ENCODE measurements at regions not wholly inside any gene's neighbourhood (a gene's known extent, or its start where the extent isn't known, plus 50 kb on each side); places are given as distances from the start of the nearest gene placed in this dataset.
A peak's percentile ranks its signal among the peaks of the same experiment; 100 is the strongest.
"Not testable (repeated sequence)": the region's sequence is repeated elsewhere in the genome, so short reads cannot be mapped to it uniquely, and the experiment has no call there.

DNA sequence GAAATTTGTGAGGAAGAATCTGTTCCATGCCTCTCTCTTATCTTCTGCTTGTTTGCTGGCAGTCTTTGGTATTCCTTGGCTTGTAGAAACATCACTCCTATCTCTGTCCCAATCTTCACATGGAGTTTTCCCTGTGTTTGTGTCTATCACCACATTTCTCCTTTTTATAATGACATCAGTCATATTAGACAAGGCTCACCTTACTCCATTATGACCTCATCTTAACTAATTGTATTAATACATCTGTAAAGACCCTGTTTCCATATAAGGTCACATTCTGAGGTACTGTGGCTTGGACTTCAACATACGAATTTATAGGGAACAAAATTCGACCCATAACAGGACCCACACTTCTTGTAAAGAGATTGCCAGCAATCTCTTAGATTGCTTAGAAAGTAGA, 72.3 kb upstream of the POGK start:
- no peak overlapping the region for H3K9ac ChIP-seq (ENCODE audit: extremely low read depth, insufficient read length, low read length)
- no peak overlapping the region for H3T11ph ChIP-seq (ENCODE audit: low read length)
- H2BK120ac ChIP-seq (ENCODE audit: low read depth, low read length, poor library complexity, severe bottlenecking), result no peak overlapping the region
- TF ChIP-seq, protein P1, sequence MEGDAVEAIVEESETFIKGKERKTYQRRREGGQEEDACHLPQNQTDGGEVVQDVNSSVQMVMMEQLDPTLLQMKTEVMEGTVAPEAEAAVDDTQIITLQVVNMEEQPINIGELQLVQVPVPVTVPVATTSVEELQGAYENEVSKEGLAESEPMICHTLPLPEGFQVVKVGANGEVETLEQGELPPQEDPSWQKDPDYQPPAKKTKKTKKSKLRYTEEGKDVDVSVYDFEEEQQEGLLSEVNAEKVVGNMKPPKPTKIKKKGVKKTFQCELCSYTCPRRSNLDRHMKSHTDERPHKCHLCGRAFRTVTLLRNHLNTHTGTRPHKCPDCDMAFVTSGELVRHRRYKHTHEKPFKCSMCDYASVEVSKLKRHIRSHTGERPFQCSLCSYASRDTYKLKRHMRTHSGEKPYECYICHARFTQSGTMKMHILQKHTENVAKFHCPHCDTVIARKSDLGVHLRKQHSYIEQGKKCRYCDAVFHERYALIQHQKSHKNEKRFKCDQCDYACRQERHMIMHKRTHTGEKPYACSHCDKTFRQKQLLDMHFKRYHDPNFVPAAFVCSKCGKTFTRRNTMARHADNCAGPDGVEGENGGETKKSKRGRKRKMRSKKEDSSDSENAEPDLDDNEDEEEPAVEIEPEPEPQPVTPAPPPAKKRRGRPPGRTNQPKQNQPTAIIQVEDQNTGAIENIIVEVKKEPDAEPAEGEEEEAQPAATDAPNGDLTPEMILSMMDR (conservative IDR thresholded peaks at IDR 0.05), result no peak
- Mint-ChIP-seq H3K27me3 (ENCODE audit: low read depth) (no peaks in the 10 kb centered on the region), H3K27ac (no peak overlapping the region), H3K9me3 (peaks cover 0 to 6% of the 10 kb centered on the region in 2 experiments; a peak in 3 of 5 replicates), H3K36me3 (ENCODE audit: insufficient read depth in 1 of 3, low read depth in 3 of 3) (peaks cover 0 to 3% (median 0%) of the 10 kb centered on the region in 3 experiments; a peak in 1 of 7 replicates), H3K4me1 (no peaks in the 10 kb centered on the region), H3K4me3 (no peak overlapping the region)
- no peaks in the 10 kb centered on the region for H3K23me2 ChIP-seq (ENCODE audit: insufficient read length, low read depth, low read length, poor library complexity, severe bottlenecking)
- WGBS (ENCODE audit: extremely low coverage, insufficient read length, low lambda C conversion rate), result no CpG with 5 or more reads among the region's 2 CpGs
- H3K79me1 ChIP-seq (ENCODE audit: insufficient read depth, low read depth, low read length, poor library complexity, severe bottlenecking), result no peaks in the 10 kb centered on the region
- no peak overlapping the region for H3K23ac ChIP-seq (ENCODE audit: insufficient read length, low read depth, low read length)
- no peaks in the 10 kb centered on the region for H4K20me1 ChIP-seq (ENCODE audit: control insufficient read depth, insufficient read depth, insufficient read length)
- no peak for DNase-seq
- no peak overlapping the region for H2BK12ac ChIP-seq (ENCODE audit: insufficient read length, low read depth, low read length)
- no peaks in the 10 kb centered on the region for H3K27me3 ChIP-seq (ENCODE audit: insufficient read depth, low read length)
- H2BK5ac ChIP-seq (ENCODE audit: insufficient read length, low read length), result no peak overlapping the region
- H4K91ac ChIP-seq (ENCODE audit: insufficient read length, low read depth, low read length), result no peak overlapping the region
- no peak overlapping the region for H3K4ac ChIP-seq (ENCODE audit: low read depth, low read length)
- H2AFZ ChIP-seq (ENCODE audit: low read length), result no peak overlapping the region
- H4K5ac ChIP-seq (ENCODE audit: insufficient read length, low read depth, low read length), result no peak overlapping the region
- H2AK5ac ChIP-seq (ENCODE audit: insufficient read length, low read length), result no peak overlapping the region
- 0 out of 2 replicates have a peak, but pooled peaks cover 1% of the 10 kb centered on the region for H3K79me2 ChIP-seq (ENCODE audit: insufficient read depth, low read length)
- no peak overlapping the region for H3K18ac ChIP-seq (ENCODE audit: insufficient read length, low read depth, low read length)
- H3K9me3 ChIP-seq (ENCODE audit: control insufficient read depth, low read depth, low read length), result no peaks in the 10 kb centered on the region
- no peak overlapping the region for H3K56ac ChIP-seq (ENCODE audit: insufficient read length, low read depth, low read length)
- H2BK15ac ChIP-seq (ENCODE audit: low read depth, low read length), result no peak overlapping the region
- H4K8ac ChIP-seq (replicated peaks; ENCODE audit: insufficient read length, low read depth, low read length), result no peak overlapping the region
- no peak overlapping the region for H2BK20ac ChIP-seq (ENCODE audit: low read depth, low read length, poor library complexity, severe bottlenecking)
- no peak overlapping the region for H3K4me2 ChIP-seq (ENCODE audit: insufficient read depth, insufficient read length, low read length)
- H3K27ac ChIP-seq (ENCODE audit: insufficient read length, low read depth, low read length), result no peak overlapping the region
- no peaks in the 10 kb centered on the region for H3K4me1 ChIP-seq (ENCODE audit: insufficient read depth, low read length)
- no peak overlapping the region for H3K14ac ChIP-seq (ENCODE audit: insufficient read depth, low read length)

DNA sequence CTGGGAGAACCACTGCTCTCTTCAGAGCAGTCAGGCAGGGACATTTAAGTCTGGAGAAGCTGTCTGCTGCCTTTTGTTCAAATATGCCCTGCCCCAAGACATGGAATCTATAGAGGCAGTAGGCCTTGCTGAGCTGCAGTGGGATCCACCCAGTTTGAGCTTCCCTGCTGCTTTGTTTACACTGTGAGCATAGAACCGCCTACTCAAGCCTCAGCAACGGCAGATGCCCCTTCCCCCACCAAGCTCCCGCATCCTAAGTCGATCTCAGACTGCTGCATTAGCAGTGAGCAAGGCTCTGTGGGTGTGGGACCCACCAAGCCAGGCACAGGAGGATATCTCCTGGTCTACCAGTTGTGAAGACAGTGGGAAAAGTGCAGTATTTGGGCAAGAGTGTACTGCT, 54.6 kb upstream of the POGK start:
- H2BK5ac ChIP-seq (ENCODE audit: insufficient read length, low read length); H3K9me3 Mint-ChIP-seq; H3K18ac ChIP-seq (ENCODE audit: insufficient read length, low read depth, low read length); H3K56ac ChIP-seq (ENCODE audit: insufficient read length, low read depth, low read length); H3K4me1 ChIP-seq (ENCODE audit: insufficient read depth, low read length); H3K23me2 ChIP-seq (ENCODE audit: insufficient read length, low read depth, low read length, poor library complexity, severe bottlenecking); H2AK5ac ChIP-seq (ENCODE audit: insufficient read length, low read length); H3K9ac ChIP-seq (ENCODE audit: extremely low read depth, insufficient read length, low read length); H3K79me2 ChIP-seq (ENCODE audit: insufficient read depth, low read length); H4K8ac ChIP-seq (replicated peaks; ENCODE audit: insufficient read length, low read depth, low read length); H2BK120ac ChIP-seq (ENCODE audit: low read depth, low read length, poor library complexity, severe bottlenecking); H4K20me1 ChIP-seq (ENCODE audit: control insufficient read depth, insufficient read depth, insufficient read length); H4K91ac ChIP-seq (ENCODE audit: insufficient read length, low read depth, low read length); H4K5ac ChIP-seq (ENCODE audit: insufficient read length, low read depth, low read length); H3T11ph ChIP-seq (ENCODE audit: low read length); H3K4ac ChIP-seq (ENCODE audit: low read depth, low read length); H3K4me2 ChIP-seq (ENCODE audit: insufficient read depth, insufficient read length, low read length); H3K9me3 ChIP-seq (ENCODE audit: control insufficient read depth, low read depth, low read length); H2BK15ac ChIP-seq (ENCODE audit: low read depth, low read length); H2BK20ac ChIP-seq (ENCODE audit: low read depth, low read length, poor library complexity, severe bottlenecking); H3K79me1 ChIP-seq (ENCODE audit: insufficient read depth, low read depth, low read length, poor library complexity, severe bottlenecking); H3K36me3 Mint-ChIP-seq (ENCODE audit: insufficient read depth in 1 of 3, low read depth in 3 of 3); H3K4me3 Mint-ChIP-seq; H3K23ac ChIP-seq (ENCODE audit: insufficient read length, low read depth, low read length); H3K27me3 ChIP-seq (ENCODE audit: insufficient read depth, low read length); H2BK12ac ChIP-seq (ENCODE audit: insufficient read length, low read depth, low read length); H3K27ac ChIP-seq (ENCODE audit: insufficient read length, low read depth, low read length); H3K27me3 Mint-ChIP-seq (ENCODE audit: low read depth): not testable (repeated sequence)
- peak overlapping the region in 1 of 3 experiments; percentile 51; a peak in 1 of 7 replicates for H3K27ac Mint-ChIP-seq
- peaks cover 15 to 20% of the 10 kb centered on the region in 2 experiments for H3K4me1 Mint-ChIP-seq
- peak; percentile 46 for DNase-seq
- Histone ChIP-seq H2AFZ (ENCODE audit: low read length) (peak overlapping the region; percentile 29), H3K14ac (ENCODE audit: insufficient read depth, low read length) (peak overlapping the region; percentile 80; the same call in 1 of the 2 replicates)
- WGBS (ENCODE audit: extremely low coverage, insufficient read length, low lambda C conversion rate), result no CpG with 5 or more reads among the region's 4 CpGs

Measured in H9 (cell line).